Retinal pigment epithelial cell (primary cell): ENCODE measurements at regions not wholly inside any gene's neighbourhood (a gene's known extent, or its start where the extent isn't known, plus 50 kb on each side); places are given as distances from the start of the nearest gene placed in this dataset.
"Not testable (repeated sequence)": the region's sequence is repeated elsewhere in the genome, so short reads cannot be mapped to it uniquely, and the experiment has no call there.

Experiments used
- DNase-seq: peaks from one replicate; pipeline ENCODE4 v3.0.0-alpha.2; 2010; ENCODE audit warnings: low read depth
- H3K4me3 ChIP-seq: 2 replicates; pipeline ENCODE4 v1.5.1; 2011; ENCODE audit warnings: mild to moderate bottlenecking, low read length, control low read depth, moderate library complexity
- CTCF ChIP-seq: conservative IDR thresholded peaks from 2 replicates; pipeline ENCODE4 v1.5.1; 2011; ENCODE audit warnings: low read depth, low read length, control low read depth, inconsistent platforms

GRCh38 chr2:192700934-192701333, 506.2 kb upstream of the TMEFF2 start:
- no peak for DNase-seq
- no peak for TF ChIP-seq CTCF
- H3K4me3 ChIP-seq, result no peak overlapping the region

GRCh38 chr2:192697880-192698279, 503.1 kb upstream of the TMEFF2 start:
- TF ChIP-seq CTCF, result no peak
- DNase-seq, result no peak

GRCh38 chr2:192696857-192697256, 502.1 kb upstream of the TMEFF2 start:
- no peak for DNase-seq
- TF ChIP-seq CTCF, result no peak
- H3K4me3 ChIP-seq, result no peak overlapping the region

More at GRCh38 chr2:192697880-192698279, 503.1 kb upstream of the TMEFF2 start:
- no peak overlapping the region for H3K4me3 ChIP-seq

GRCh38 chr2:192687015-192687414, 492.3 kb upstream of the TMEFF2 start:
- DNase-seq, result no peak
- TF ChIP-seq CTCF, result no peak
- H3K4me3 ChIP-seq, result no peak overlapping the region

GRCh38 chr2:192682511-192682910, 487.8 kb upstream of the TMEFF2 start:
- H3K4me3 ChIP-seq, DNase-seq: not testable (repeated sequence)

- TF ChIP-seq CTCF, result no peak
- DNase-seq, result no peak
- no peak overlapping the region for H3K4me3 ChIP-seq
Observed at GRCh38 chr2:192675681-192676080, 480.9 kb upstream of the TMEFF2 start.

- no peak overlapping the region for H3K4me3 ChIP-seq
- TF ChIP-seq CTCF, result no peak
- DNase-seq, result no peak
Observed at GRCh38 chr2:192669505-192670091, 474.9 kb upstream of the TMEFF2 start.

GRCh38 chr2:192660555-192660954, 465.8 kb upstream of the TMEFF2 start:
- H3K4me3 ChIP-seq, DNase-seq: not testable (repeated sequence)
